AG09309 (cell line): ENCODE measurements at regions not wholly inside any gene's neighbourhood (a gene's known extent, or its start where the extent isn't known, plus 50 kb on each side); places are given as distances from the start of the nearest gene placed in this dataset.

Experiments
- DNase-seq: peaks from one replicate; pipeline ENCODE4 v3.0.0-alpha.2; 2010; ENCODE audit warnings: low read depth
- H3K4me3 ChIP-seq: 2 replicates; pipeline ENCODE4 v1.5.1; 2011; ENCODE audit warnings: mild to moderate bottlenecking, low read depth, low read length, moderate library complexity; ENCODE audit not compliant: control insufficient read depth
- CTCF ChIP-seq: IDR thresholded peaks from 2 replicates; pipeline ENCODE4 v1.5.1; 2011; ENCODE audit warnings: mild to moderate bottlenecking, low read depth, low read length, inconsistent platforms; ENCODE audit not compliant: insufficient read depth, control insufficient read depth; ENCODE audit errors: missing control alignments

GRCh38 chr2:183723278-183723677, 599.0 kb downstream of the NUP35 start:
- TF ChIP-seq CTCF, result no peak
- no peak for DNase-seq
- no peak overlapping the region for H3K4me3 ChIP-seq

- TF ChIP-seq CTCF, result no peak
- H3K4me3 ChIP-seq, result no peak overlapping the region
- no peak for DNase-seq
These were observed 605.1 kb downstream of the NUP35 start for GRCh38 chr2:183729380-183729779.

- DNase-seq, result no peak
- TF ChIP-seq CTCF, result no peak
- H3K4me3 ChIP-seq, result no peak overlapping the region
These were observed 616.0 kb downstream of the NUP35 start for GRCh38 chr2:183740241-183740640.

GRCh38 chr2:183752571-183752970, 628.3 kb downstream of the NUP35 start:
- H3K4me3 ChIP-seq, result no peak overlapping the region
- TF ChIP-seq CTCF, result no peak
- DNase-seq, result no peak

- H3K4me3 ChIP-seq, result no peak overlapping the region
- no peak for TF ChIP-seq CTCF
- DNase-seq, result no peak
These were observed 634.8 kb downstream of the NUP35 start for GRCh38 chr2:183759033-183759432.

DNA sequence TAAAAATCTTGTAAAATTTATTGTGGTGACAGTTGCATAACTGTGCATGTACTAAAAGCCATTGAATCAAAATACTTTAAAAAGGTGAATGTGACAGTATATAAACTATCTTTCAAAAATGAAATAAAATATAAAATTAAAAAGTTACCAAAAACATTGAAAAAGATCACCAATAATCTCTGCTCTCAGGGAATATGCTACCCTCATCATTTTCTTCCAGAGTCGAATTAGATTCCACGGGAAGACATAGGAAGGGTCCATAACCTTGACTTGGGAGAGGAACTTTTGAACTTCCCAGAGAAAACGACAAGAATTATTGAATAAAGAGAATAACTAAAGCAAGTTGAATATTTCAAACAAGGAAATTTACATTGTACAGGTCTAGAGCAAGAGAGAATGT, 649.5 kb downstream of the NUP35 start:
- no peak for TF ChIP-seq CTCF
- no peak for DNase-seq
- no peak overlapping the region for H3K4me3 ChIP-seq

DNA sequence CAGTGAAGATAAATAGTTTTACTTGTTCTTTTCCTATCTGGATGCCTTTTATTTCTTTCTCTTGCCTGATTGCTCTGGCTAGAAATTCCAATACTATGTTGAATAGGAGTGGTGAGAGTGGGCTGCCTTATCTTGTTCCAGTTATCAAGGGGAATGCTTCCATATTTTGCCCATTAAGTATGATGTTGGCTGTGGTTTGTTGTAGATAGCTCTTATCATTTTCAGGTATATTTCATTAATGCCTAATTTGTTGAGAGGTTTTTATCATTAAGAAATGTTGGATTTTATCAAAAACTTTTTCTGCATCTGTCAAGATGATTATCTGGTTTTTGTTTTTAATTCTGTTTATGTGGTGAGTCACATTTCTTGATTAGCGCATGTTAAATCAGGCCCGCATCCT, 655.8 kb downstream of the NUP35 start:
- no peak for TF ChIP-seq CTCF
- no peak overlapping the region for H3K4me3 ChIP-seq
- DNase-seq, result no peak
